ENCODE measurements at regions not wholly inside any gene's neighbourhood (a gene's known extent, or its start where the extent isn't known, plus 50 kb on each side); places are given as distances from the start of the nearest gene placed in this dataset.
"Not testable (repeated sequence)": the region's sequence is repeated elsewhere in the genome, so short reads cannot be mapped to it uniquely, and the experiment has no call there.

GRCh38 chr10:80859279-80859678 is 321.6 kb downstream of the SH2D4B start:
- not testable (repeated sequence) for TF ChIP-seq CTCF (IDR thresholded peaks at IDR 0.05; ENCODE audit: poor library complexity); EZH2 (IDR thresholded peaks at IDR 0.05; ENCODE audit: borderline replicate concordance); EZH2phosphoT487 (IDR thresholded peaks at IDR 0.05; ENCODE audit: low read depth, severe bottlenecking, unreplicated experiment)
